HepG2 (cell line): ENCODE measurements at regions not wholly inside any gene's neighbourhood (a gene's known extent, or its start where the extent isn't known, plus 50 kb on each side); places are given as distances from the start of the nearest gene placed in this dataset.

ENCODE experiments used
- FOXK2 ChIP-seq: fragments of 450-650 bp; IDR thresholded peaks from 2 replicates; pipeline ENCODE4 v1.6.1; 2016
- GABPB1 ChIP-seq: IDR thresholded peaks from 2 replicates; pipeline ENCODE4 v1.6.1; 2016; ENCODE audit warnings: mild to moderate bottlenecking, missing genetic modification reagents, moderate library complexity, missing compliant biosample characterization
- HNRNPUL1 ChIP-seq: fragments of 200-400 bp; formaldehyde crosslinking; IDR thresholded peaks from 2 replicates; pipeline ENCODE4 v1.6.1; 2017; ENCODE audit warnings: low read depth, mild to moderate bottlenecking, low read length, moderate library complexity
- TCF12 ChIP-seq, 2 experiments: fragments of 450-650 bp in 1 of 2; sonication (generic) in 1 of 2; formaldehyde crosslinking in 1 of 2; IDR thresholded peaks; 2 replicates each; pipeline versions ENCODE4 v1.6.1 to v1.8.0; 2017 to 2022; ENCODE audit warnings: antibody characterized with exemption in 1 of 2, mild to moderate bottlenecking in 1 of 2, missing genetic modification reagents in 1 of 2, moderate library complexity in 1 of 2
- YY1 ChIP-seq: IDR thresholded peaks from 2 replicates; pipeline ENCODE4 v1.6.1; 2011; ENCODE audit warnings: low read length, low read depth, moderate library complexity, mild to moderate bottlenecking; ENCODE audit not compliant: insufficient read depth, insufficient replicate concordance
- ZNF343 ChIP-seq: sonication (generic); formaldehyde crosslinking; IDR thresholded peaks from 2 replicates; pipeline ENCODE4 v1.4.0; 2020; ENCODE audit warnings: mild to moderate bottlenecking, missing genetic modification reagents
- TF ChIP-seq, protein P1 (sequence below), 2 experiments: sonication (generic) in 1 of 2; formaldehyde crosslinking in 1 of 2; IDR thresholded peaks; 2 replicates each; pipeline versions ENCODE4 v1.5.1 to v1.6.1; 2011 to 2020; ENCODE audit warnings: borderline replicate concordance in 1 of 2, low read depth in 1 of 2, low read length in 1 of 2, mild to moderate bottlenecking in 1 of 2, missing genetic modification reagents in 1 of 2, moderate library complexity in 1 of 2
- TF ChIP-seq, protein P2 (sequence below): sonication (generic); formaldehyde crosslinking; IDR thresholded peaks from 2 replicates; pipeline ENCODE4 v1.9.0; 2021; ENCODE audit warnings: missing genetic modification reagents, mild to moderate bottlenecking, borderline replicate concordance
- TF ChIP-seq, protein P3 (sequence below): sonication (generic); formaldehyde crosslinking; IDR thresholded peaks from 2 replicates; pipeline ENCODE4 v1.5.0; 2020; ENCODE audit warnings: mild to moderate bottlenecking, missing genetic modification reagents, borderline replicate concordance
- TF ChIP-seq, protein P4 (sequence below): sonication (generic); formaldehyde crosslinking; IDR thresholded peaks from 2 replicates; pipeline ENCODE4 v1.5.0; 2020; ENCODE audit warnings: mild to moderate bottlenecking, missing genetic modification reagents, moderate library complexity

DNA sequence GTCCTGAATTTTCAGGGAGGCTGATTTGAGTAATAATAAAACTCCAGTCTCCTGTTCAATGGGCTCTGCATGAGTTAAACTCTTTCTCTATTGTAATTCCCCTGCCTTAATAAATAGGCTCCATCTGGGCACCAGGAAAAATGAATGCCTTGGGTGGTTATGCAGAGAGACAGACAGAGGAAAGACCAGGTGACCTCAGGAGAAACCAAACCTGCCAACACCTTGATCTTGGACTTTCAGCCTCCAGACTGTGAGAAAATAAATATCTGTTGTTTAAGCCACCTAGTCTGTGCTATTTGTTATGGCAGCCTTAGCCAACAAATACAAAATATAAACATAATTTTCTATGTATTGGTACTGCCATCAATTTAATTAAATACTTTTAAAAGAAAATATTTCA, 64.8 kb upstream of the RAP2B start:
- TF ChIP-seq ZNF343 (CRISPR knock-in tag): no peak
- TF ChIP-seq, protein P1, sequence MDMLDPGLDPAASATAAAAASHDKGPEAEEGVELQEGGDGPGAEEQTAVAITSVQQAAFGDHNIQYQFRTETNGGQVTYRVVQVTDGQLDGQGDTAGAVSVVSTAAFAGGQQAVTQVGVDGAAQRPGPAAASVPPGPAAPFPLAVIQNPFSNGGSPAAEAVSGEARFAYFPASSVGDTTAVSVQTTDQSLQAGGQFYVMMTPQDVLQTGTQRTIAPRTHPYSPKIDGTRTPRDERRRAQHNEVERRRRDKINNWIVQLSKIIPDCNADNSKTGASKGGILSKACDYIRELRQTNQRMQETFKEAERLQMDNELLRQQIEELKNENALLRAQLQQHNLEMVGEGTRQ (IDR thresholded peaks at IDR 0.05; ENCODE audit: low read depth, low read length): no peak
- TF ChIP-seq, protein P1 (CRISPR knock-in tag; IDR thresholded peaks at IDR 0.05; ENCODE audit: borderline replicate concordance): no peak
- TF ChIP-seq GABPB1 (CRISPR knock-in tag): no peak
- TF ChIP-seq YY1: no peak
- TF ChIP-seq HNRNPUL1: no peak
- TF ChIP-seq, protein P2, sequence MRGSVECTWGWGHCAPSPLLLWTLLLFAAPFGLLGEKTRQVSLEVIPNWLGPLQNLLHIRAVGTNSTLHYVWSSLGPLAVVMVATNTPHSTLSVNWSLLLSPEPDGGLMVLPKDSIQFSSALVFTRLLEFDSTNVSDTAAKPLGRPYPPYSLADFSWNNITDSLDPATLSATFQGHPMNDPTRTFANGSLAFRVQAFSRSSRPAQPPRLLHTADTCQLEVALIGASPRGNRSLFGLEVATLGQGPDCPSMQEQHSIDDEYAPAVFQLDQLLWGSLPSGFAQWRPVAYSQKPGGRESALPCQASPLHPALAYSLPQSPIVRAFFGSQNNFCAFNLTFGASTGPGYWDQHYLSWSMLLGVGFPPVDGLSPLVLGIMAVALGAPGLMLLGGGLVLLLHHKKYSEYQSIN: no peak
- TF ChIP-seq, protein P3, sequence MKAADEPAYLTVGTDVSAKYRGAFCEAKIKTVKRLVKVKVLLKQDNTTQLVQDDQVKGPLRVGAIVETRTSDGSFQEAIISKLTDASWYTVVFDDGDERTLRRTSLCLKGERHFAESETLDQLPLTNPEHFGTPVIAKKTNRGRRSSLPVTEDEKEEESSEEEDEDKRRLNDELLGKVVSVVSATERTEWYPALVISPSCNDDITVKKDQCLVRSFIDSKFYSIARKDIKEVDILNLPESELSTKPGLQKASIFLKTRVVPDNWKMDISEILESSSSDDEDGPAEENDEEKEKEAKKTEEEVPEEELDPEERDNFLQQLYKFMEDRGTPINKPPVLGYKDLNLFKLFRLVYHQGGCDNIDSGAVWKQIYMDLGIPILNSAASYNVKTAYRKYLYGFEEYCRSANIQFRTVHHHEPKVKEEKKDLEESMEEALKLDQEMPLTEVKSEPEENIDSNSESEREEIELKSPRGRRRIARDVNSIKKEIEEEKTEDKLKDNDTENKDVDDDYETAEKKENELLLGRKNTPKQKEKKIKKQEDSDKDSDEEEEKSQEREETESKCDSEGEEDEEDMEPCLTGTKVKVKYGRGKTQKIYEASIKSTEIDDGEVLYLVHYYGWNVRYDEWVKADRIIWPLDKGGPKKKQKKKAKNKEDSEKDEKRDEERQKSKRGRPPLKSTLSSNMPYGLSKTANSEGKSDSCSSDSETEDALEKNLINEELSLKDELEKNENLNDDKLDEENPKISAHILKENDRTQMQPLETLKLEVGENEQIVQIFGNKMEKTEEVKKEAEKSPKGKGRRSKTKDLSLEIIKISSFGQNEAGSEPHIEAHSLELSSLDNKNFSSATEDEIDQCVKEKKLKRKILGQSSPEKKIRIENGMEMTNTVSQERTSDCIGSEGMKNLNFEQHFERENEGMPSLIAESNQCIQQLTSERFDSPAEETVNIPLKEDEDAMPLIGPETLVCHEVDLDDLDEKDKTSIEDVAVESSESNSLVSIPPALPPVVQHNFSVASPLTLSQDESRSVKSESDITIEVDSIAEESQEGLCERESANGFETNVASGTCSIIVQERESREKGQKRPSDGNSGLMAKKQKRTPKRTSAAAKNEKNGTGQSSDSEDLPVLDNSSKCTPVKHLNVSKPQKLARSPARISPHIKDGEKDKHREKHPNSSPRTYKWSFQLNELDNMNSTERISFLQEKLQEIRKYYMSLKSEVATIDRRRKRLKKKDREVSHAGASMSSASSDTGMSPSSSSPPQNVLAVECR (CRISPR knock-in tag): no peak
- TF ChIP-seq FOXK2: no peak
- TF ChIP-seq, protein P4, sequence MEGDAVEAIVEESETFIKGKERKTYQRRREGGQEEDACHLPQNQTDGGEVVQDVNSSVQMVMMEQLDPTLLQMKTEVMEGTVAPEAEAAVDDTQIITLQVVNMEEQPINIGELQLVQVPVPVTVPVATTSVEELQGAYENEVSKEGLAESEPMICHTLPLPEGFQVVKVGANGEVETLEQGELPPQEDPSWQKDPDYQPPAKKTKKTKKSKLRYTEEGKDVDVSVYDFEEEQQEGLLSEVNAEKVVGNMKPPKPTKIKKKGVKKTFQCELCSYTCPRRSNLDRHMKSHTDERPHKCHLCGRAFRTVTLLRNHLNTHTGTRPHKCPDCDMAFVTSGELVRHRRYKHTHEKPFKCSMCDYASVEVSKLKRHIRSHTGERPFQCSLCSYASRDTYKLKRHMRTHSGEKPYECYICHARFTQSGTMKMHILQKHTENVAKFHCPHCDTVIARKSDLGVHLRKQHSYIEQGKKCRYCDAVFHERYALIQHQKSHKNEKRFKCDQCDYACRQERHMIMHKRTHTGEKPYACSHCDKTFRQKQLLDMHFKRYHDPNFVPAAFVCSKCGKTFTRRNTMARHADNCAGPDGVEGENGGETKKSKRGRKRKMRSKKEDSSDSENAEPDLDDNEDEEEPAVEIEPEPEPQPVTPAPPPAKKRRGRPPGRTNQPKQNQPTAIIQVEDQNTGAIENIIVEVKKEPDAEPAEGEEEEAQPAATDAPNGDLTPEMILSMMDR (CRISPR knock-in tag): no peak
- no peak for TF ChIP-seq TCF12 (IDR thresholded peaks at IDR 0.05)
- TF ChIP-seq TCF12 (CRISPR knock-in tag; IDR thresholded peaks at IDR 0.05): no peak
